K562 (cell line): ENCODE measurements at regions not wholly inside any gene's neighbourhood (a gene's known extent, or its start where the extent isn't known, plus 50 kb on each side); places are given as distances from the start of the nearest gene placed in this dataset.

Source experiments
- ARHGAP35 ChIP-seq: fragments of 450-650 bp; IDR thresholded peaks from 2 replicates; pipeline ENCODE4 v1.6.1; 2018; ENCODE audit not compliant: partially characterized antibody
- ATF1 ChIP-seq, 2 experiments: fragments of 450-650 bp in 1 of 2; IDR thresholded peaks; 2 replicates each; pipeline ENCODE4 v1.6.1; 2016; ENCODE audit warnings: missing compliant biosample characterization in 1 of 2, missing genetic modification characterization in 1 of 2
- CTBP1 ChIP-seq: fragments of 450-650 bp; IDR thresholded peaks from 2 replicates; pipeline ENCODE4 v1.6.1; 2016; ENCODE audit warnings: borderline replicate concordance
- MECOM ChIP-seq: fragments of 250-450 bp; sonication (Bioruptor Pico); IDR thresholded peaks from 2 replicates; pipeline ENCODE4 v1.8.0; 2022; ENCODE audit warnings: inconsistent platforms
- NCOA1 ChIP-seq: fragments of 450-650 bp; IDR thresholded peaks from 2 replicates; pipeline ENCODE4 v1.6.1; 2016; ENCODE audit warnings: low read depth
- POLR2AphosphoS2 ChIP-seq: IDR thresholded peaks from 2 replicates; pipeline ENCODE4 v1.6.1; 2012; ENCODE audit warnings: low read length, improper control_type of control experiment
- RFX5 ChIP-seq: IDR thresholded peaks from 2 replicates; pipeline ENCODE4 v1.6.1; 2011; ENCODE audit warnings: low read depth, mild to moderate bottlenecking, improper control_type of control experiment, low read length
- RUNX1 ChIP-seq: sonication (generic); IDR thresholded peaks from 2 replicates; pipeline ENCODE4 v1.6.1; 2016; ENCODE audit warnings: antibody characterized with exemption, low read depth
- ZNF695 ChIP-seq: fragments of 450-650 bp; formaldehyde crosslinking; IDR thresholded peaks from 2 replicates; pipeline ENCODE4 v1.4.0; 2020; ENCODE audit warnings: mild to moderate bottlenecking, moderate library complexity
- TF ChIP-seq, protein P1 (sequence below): sonication (generic); formaldehyde crosslinking; IDR thresholded peaks from 2 replicates; pipeline ENCODE4 v1.8.1; 2023; ENCODE audit warnings: mild to moderate bottlenecking, missing genetic modification reagents
- TF ChIP-seq, protein P2 (sequence below): sonication (generic); formaldehyde crosslinking; IDR thresholded peaks from 2 replicates; pipeline ENCODE4 v1.5.0; 2020; ENCODE audit warnings: missing genetic modification reagents
- TF ChIP-seq, protein P3 (sequence below): fragments of 200-400 bp; formaldehyde crosslinking; IDR thresholded peaks from 2 replicates; pipeline ENCODE4 v1.6.1; 2017; ENCODE audit warnings: mild to moderate bottlenecking, low read depth, low read length, moderate library complexity

DNA sequence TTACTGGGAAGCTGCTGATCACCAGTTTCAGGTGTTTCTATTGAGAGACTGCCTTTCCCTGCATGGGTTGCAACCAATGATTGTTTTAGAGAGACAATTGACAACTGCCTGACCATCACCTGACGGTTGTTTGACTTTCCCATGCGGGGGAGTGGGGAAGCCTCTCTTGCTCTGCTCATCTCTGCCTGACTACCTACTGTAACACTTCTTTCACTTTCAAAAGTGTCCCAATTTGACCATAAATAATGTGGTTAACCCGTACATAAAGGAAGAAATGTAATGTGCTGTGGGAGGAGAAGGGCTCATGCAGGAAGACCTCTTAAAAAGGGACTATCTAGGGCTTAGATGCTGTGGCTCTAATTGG, 122.1 kb upstream of the PHACTR1 start (continued):
- TF ChIP-seq, protein P1, sequence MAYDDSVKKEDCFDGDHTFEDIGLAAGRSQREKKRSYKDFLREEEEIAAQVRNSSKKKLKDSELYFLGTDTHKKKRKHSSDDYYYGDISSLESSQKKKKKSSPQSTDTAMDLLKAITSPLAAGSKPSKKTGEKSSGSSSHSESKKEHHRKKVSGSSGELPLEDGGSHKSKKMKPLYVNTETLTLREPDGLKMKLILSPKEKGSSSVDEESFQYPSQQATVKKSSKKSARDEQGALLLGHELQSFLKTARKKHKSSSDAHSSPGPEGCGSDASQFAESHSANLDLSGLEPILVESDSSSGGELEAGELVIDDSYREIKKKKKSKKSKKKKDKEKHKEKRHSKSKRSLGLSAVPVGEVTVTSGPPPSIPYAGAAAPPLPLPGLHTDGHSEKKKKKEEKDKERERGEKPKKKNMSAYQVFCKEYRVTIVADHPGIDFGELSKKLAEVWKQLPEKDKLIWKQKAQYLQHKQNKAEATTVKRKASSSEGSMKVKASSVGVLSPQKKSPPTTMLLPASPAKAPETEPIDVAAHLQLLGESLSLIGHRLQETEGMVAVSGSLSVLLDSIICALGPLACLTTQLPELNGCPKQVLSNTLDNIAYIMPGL (CRISPR knock-in tag): no peak
- TF ChIP-seq, protein P2, sequence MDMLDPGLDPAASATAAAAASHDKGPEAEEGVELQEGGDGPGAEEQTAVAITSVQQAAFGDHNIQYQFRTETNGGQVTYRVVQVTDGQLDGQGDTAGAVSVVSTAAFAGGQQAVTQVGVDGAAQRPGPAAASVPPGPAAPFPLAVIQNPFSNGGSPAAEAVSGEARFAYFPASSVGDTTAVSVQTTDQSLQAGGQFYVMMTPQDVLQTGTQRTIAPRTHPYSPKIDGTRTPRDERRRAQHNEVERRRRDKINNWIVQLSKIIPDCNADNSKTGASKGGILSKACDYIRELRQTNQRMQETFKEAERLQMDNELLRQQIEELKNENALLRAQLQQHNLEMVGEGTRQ (CRISPR knock-in tag): no peak
- TF ChIP-seq CTBP1: peak; percentile 58; the same call in 1 of the 2 replicates
- no peak for TF ChIP-seq ZNF695 (CRISPR knock-in tag)
- TF ChIP-seq, protein P3, sequence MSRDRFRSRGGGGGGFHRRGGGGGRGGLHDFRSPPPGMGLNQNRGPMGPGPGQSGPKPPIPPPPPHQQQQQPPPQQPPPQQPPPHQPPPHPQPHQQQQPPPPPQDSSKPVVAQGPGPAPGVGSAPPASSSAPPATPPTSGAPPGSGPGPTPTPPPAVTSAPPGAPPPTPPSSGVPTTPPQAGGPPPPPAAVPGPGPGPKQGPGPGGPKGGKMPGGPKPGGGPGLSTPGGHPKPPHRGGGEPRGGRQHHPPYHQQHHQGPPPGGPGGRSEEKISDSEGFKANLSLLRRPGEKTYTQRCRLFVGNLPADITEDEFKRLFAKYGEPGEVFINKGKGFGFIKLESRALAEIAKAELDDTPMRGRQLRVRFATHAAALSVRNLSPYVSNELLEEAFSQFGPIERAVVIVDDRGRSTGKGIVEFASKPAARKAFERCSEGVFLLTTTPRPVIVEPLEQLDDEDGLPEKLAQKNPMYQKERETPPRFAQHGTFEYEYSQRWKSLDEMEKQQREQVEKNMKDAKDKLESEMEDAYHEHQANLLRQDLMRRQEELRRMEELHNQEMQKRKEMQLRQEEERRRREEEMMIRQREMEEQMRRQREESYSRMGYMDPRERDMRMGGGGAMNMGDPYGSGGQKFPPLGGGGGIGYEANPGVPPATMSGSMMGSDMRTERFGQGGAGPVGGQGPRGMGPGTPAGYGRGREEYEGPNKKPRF: no peak
- TF ChIP-seq RUNX1: no peak
- TF ChIP-seq RFX5: no peak
- peak; percentile 74 for TF ChIP-seq MECOM (CRISPR knock-in tag)
- no peak for TF ChIP-seq NCOA1
- no peak for TF ChIP-seq ARHGAP35
- no peak for TF ChIP-seq POLR2AphosphoS2
- TF ChIP-seq ATF1 (CRISPR knock-in tag; IDR thresholded peaks at IDR 0.05): no peak
- TF ChIP-seq ATF1 (tag; IDR thresholded peaks at IDR 0.05): 0 out of 2 replicates have a peak, but pooled peaks have one; percentile 25
